OCI-LY1 (cell line): ENCODE measurements at regions not wholly inside any gene's neighbourhood (a gene's known extent, or its start where the extent isn't known, plus 50 kb on each side); places are given as distances from the start of the nearest gene placed in this dataset.

Source experiments
- CTCF ChIP-seq: fragments of 200-600 bp; sonication (generic), shearing (Covaris generic); IDR thresholded peaks from 2 replicates; pipeline ENCODE4 v1.5.1; 2017; ENCODE audit warnings: mild to moderate bottlenecking, antibody characterized with exemption, low read length, moderate library complexity, mixed read lengths
- EZH2 ChIP-seq: fragments of 200-600 bp; sonication (generic), shearing (Covaris generic); IDR thresholded peaks from 2 replicates; pipeline ENCODE4 v1.8.0; 2017; ENCODE audit warnings: borderline replicate concordance, mixed run types, mild to moderate bottlenecking, antibody characterized with exemption, low read length, moderate library complexity, mixed read lengths

GRCh38 chr7:155972651-155973390, 160.6 kb upstream of the SHH start:
- TF ChIP-seq CTCF (no peak), EZH2 (no peak)
